AG10803 (cell line): ENCODE measurements at regions not wholly inside any gene's neighbourhood (a gene's known extent, or its start where the extent isn't known, plus 50 kb on each side); places are given as distances from the start of the nearest gene placed in this dataset.

Experiments
- DNase-seq: peaks from one replicate; pipeline ENCODE4 v3.0.0; 2010; ENCODE audit warnings: low read depth
- H3K4me3 ChIP-seq: 2 replicates; pipeline ENCODE4 v1.5.1; 2011; ENCODE audit warnings: mild to moderate bottlenecking, low read length, control low read depth
- TF ChIP-seq, protein P1 (sequence below): conservative IDR thresholded peaks from 2 replicates; pipeline ENCODE4 v1.5.1; 2011; ENCODE audit warnings: mild to moderate bottlenecking, low read length, control low read depth, inconsistent platforms

DNA sequence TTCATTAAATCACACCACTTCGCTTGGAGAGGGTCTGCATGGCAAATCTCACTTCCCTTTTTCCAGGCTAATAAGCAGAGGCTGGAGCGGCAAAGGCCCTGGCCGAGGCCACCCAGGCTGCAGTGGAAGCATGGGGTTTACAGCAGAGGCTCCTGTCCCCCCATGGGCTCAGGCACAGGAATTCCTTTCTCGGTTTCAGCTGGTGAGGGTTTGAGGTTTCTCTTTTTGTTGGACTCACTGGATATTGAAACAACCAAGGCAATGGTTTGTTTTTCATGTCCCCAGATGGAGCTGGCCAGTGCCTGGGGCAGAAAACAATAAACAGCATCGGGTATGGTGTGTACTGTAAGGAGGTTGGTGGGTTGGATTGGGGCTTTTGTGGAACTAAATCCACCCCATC is 175.6 kb upstream of the RASGRP1 start:
- TF ChIP-seq, protein P1, sequence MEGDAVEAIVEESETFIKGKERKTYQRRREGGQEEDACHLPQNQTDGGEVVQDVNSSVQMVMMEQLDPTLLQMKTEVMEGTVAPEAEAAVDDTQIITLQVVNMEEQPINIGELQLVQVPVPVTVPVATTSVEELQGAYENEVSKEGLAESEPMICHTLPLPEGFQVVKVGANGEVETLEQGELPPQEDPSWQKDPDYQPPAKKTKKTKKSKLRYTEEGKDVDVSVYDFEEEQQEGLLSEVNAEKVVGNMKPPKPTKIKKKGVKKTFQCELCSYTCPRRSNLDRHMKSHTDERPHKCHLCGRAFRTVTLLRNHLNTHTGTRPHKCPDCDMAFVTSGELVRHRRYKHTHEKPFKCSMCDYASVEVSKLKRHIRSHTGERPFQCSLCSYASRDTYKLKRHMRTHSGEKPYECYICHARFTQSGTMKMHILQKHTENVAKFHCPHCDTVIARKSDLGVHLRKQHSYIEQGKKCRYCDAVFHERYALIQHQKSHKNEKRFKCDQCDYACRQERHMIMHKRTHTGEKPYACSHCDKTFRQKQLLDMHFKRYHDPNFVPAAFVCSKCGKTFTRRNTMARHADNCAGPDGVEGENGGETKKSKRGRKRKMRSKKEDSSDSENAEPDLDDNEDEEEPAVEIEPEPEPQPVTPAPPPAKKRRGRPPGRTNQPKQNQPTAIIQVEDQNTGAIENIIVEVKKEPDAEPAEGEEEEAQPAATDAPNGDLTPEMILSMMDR: no peak
- DNase-seq: no peak

DNA sequence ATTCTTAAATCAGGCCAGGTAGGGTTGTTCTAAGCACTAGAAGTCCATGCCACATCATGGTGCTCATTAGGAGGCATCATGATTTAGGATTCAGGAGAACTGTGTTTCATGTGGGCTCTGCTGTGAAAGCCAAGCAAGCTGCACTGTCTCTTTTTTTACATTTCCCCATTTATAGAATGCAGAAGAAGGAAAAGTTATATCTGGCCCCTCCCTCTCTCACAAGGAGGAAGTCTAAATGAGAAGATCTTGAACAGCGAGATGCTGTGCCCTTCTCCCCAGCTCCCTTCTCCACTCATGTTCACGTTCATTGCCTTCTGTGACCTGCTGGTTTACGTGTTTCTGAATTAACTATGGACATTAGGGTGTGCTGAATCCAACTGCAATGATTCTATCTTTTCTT is 178.5 kb upstream of the RASGRP1 start:
- DNase-seq: no peak
- TF ChIP-seq, protein P1: no peak
- no peak overlapping the region for H3K4me3 ChIP-seq

More for the DNA sequence above, 175.6 kb upstream of the RASGRP1 start:
- H3K4me3 ChIP-seq: no peak overlapping the region

DNA sequence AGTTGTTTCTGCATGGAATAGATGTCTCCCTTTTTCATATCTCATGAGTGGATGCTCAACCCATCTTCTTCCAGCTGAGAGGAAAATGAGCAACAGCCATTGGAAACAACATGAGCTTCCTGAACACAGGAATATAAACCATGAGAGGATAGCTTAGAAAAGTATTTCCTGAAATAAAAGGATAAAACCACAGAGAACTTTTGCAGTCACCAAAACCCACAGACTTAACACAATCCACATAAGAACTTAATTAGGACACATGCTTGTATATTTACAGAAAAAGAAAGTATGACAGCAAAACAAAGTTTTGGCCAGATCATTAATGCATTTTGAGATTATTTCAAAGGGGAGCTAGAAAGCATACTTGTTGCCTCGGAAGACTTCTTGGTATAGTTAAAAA is 180.5 kb upstream of the RASGRP1 start:
- no peak overlapping the region for H3K4me3 ChIP-seq
- DNase-seq: peak; percentile 96
- TF ChIP-seq, protein P1: no peak

DNA sequence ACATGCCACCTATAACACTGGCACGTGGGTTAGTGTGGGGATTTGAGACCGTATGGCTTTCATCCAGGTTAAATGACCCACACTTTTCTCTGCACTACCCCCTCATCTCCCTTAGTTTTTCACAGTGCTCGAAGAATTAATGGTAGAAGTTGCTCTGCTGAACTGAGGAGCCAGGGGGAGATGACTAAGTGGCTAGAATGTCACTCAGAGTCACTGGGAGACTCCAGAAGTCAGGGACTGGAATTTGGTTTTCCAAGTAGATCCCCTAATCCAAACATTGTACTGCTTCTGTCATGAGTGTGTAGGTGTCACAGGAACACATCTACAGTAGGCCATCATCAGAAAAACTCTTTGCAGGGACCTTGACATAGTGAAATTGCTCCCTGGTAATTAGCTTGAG is 181.0 kb upstream of the RASGRP1 start:
- TF ChIP-seq, protein P1: no peak
- DNase-seq: no peak
- no peak overlapping the region for H3K4me3 ChIP-seq

DNA sequence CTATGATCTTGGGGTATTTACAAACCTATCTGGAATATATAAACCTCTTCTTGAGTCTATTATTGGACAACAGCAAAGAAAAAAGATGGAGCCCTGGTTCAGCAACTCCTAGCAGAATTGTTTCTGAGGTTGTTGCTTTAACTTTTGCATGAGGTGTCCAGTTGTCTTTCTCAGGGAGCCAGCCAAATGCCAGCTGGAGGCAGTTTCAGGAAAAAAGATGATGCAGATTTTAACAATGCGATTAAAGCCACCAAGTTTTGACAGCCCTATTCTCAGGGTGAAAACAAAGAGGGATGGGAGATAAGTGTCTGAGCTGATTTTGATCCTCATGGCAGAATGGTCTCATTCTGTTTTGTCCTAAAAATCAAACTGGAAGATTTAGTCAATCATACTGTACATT is 181.6 kb upstream of the RASGRP1 start:
- DNase-seq: peak; percentile 81
- TF ChIP-seq, protein P1: no peak
- H3K4me3 ChIP-seq: no peak overlapping the region

DNA sequence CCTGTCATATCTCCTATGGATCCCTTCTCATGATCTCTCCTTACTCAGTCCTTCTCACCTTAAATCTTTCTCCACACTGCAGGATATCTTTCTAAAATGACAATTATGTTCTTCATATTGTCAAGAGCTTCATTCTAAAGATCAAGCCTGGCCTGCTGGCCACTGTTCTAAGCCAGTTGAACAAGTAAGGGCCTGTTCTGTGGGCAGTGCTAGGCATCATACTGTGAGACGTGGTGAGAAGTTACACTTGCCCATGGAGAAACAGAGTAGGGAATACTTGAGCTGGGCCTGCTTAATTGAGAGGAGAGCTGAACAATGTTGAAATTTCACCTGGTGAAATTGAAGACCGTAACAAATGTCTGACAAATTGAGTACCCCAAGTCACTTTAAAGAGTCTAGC is 184.1 kb upstream of the RASGRP1 start:
- DNase-seq: no peak
- no peak overlapping the region for H3K4me3 ChIP-seq
- TF ChIP-seq, protein P1: no peak

DNA sequence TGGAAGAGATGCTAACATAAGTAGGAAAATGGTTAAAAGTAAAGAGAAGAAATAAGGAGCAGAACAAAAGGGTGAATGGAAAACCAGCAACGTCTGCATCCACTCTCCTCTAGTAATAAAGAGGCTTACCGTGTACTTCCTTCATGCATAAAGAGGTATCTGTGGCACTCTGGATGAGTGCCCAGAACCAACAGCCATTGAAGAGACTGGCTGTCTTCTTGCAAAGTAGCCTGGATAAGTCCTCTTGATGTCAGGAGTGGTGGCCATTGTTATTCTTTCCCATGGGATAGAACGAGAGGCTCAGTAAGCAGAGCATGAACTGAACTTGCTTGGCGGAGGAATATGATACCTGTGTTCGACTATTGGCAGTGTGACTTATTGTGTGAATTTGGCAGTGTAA is 186.2 kb upstream of the RASGRP1 start:
- DNase-seq: no peak
- TF ChIP-seq, protein P1: no peak
- H3K4me3 ChIP-seq: no peak overlapping the region
